Keratinocyte (primary cell): ENCODE measurements at regions not wholly inside any gene's neighbourhood (a gene's known extent, or its start where the extent isn't known, plus 50 kb on each side); places are given as distances from the start of the nearest gene placed in this dataset.

Experiments used
- CTCF ChIP-seq, 3 experiments: IDR thresholded peaks in 1 of 3; conservative IDR thresholded peaks in 1 of 3; optimal IDR thresholded peaks in 1 of 3; 2 replicates in 2 of 3; 3 replicates in 1 of 3; pipeline versions ENCODE3 to v1.5.1; 2011; ENCODE audit warnings: low read length in 3 of 3, mild to moderate bottlenecking in 3 of 3, moderate library complexity in 2 of 3, control low read depth in 1 of 3, inconsistent platforms in 1 of 3; ENCODE audit not compliant: insufficient read depth in 2 of 3; ENCODE audit errors: extremely low read depth in 1 of 3
- EZH2 ChIP-seq: IDR thresholded peaks from one replicate; pipeline ENCODE4 v1.6.1; 2012; ENCODE audit warnings: inconsistent platforms, mild to moderate bottlenecking, low read length, moderate library complexity

GRCh38 chr7:52311886-52312285 lies 723.5 kb upstream of the POM121L12 start:
- TF ChIP-seq CTCF (optimal IDR thresholded peaks at IDR 0.05 in 1 of 3, IDR thresholded peaks at IDR 0.05 in 1 of 3, conservative IDR thresholded peaks at IDR 0.05 in 1 of 3; ENCODE audit: extremely low read depth in 1 of 3, insufficient read depth in 2 of 3, low read length in 3 of 3) (no peak), EZH2 (no peak)
